ENCODE measurements at regions not wholly inside any gene's neighbourhood (a gene's known extent, or its start where the extent isn't known, plus 50 kb on each side); places are given as distances from the start of the nearest gene placed in this dataset.

DNA sequence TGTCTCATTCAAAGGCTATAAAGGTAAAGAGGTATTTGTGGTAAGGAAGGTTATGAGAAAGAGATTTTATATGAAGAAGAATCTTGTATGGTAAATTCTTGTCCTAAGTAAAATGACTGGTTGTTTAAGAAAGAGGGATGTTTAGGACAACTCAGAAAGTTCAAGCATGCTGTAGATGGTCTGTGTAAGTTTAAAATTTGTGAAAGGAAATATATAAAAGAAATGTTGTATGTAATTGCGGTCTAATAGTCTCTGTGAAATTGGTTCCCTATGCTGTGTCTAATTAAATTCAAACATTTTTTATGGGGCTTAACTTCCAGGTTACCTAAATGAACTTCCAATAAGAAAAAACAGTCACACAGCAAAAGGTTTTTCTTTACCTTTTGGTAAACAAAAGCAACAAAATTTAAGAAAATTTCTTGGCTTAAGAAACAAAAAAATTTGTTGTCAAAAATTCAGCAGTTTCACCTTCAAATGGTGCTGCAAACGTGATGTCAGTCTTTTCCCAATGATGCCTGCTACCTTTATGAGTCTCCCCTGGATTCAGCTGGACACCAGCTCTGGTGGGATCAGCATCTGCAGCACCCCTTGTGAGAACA is 83.0 kb upstream of the FCN1 start:
- Mint-ChIP-seq H3K27me3 (ENCODE audit: unreplicated experiment) (peaks cover 14% of the 10 kb centered on the region), H3K27ac (ENCODE audit: unreplicated experiment) (no peak overlapping the region), H3K36me3 (ENCODE audit: low read depth, unreplicated experiment) (peaks cover 9% of the 10 kb centered on the region), H3K4me1 (ENCODE audit: unreplicated experiment) (no peaks in the 10 kb centered on the region), H3K4me3 (ENCODE audit: unreplicated experiment) (no peak overlapping the region), H3K9me3 (ENCODE audit: unreplicated experiment) (peaks cover 5% of the 10 kb centered on the region)
- no peak for DNase-seq (ENCODE audit: low spot score)
- TF ChIP-seq, protein P1, sequence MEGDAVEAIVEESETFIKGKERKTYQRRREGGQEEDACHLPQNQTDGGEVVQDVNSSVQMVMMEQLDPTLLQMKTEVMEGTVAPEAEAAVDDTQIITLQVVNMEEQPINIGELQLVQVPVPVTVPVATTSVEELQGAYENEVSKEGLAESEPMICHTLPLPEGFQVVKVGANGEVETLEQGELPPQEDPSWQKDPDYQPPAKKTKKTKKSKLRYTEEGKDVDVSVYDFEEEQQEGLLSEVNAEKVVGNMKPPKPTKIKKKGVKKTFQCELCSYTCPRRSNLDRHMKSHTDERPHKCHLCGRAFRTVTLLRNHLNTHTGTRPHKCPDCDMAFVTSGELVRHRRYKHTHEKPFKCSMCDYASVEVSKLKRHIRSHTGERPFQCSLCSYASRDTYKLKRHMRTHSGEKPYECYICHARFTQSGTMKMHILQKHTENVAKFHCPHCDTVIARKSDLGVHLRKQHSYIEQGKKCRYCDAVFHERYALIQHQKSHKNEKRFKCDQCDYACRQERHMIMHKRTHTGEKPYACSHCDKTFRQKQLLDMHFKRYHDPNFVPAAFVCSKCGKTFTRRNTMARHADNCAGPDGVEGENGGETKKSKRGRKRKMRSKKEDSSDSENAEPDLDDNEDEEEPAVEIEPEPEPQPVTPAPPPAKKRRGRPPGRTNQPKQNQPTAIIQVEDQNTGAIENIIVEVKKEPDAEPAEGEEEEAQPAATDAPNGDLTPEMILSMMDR (IDR thresholded peaks at IDR 0.05; ENCODE audit: unreplicated experiment): no peak

DNA sequence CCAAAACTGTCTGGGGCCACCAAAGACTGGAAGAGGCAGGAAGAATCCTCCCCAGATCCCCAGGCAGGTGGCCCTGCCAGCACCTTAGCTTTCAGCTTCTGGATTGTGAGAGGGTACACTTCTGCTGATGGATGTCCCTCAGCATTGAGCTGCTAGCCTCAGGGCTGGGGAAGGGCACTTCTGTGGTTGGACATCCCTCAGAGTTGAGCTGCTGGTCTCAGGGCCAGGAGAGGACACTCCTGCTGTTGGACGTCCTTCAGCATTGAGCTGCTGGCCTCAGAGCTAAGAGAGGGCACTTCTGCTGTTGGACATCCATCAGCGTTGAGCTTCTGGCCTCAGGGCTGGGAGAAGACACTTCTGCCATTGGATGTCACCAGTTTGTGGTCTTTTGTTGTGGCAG is 83.8 kb upstream of the FCN1 start:
- no peak overlapping the region for H3K4me3 Mint-ChIP-seq (ENCODE audit: unreplicated experiment)
- TF ChIP-seq, protein P1 (IDR thresholded peaks at IDR 0.05; ENCODE audit: unreplicated experiment): no peak
- peaks cover 10% of the 10 kb centered on the region for H3K27me3 Mint-ChIP-seq (ENCODE audit: unreplicated experiment)
- DNase-seq (ENCODE audit: low spot score): no peak
- peaks cover 4% of the 10 kb centered on the region for H3K36me3 Mint-ChIP-seq (ENCODE audit: low read depth, unreplicated experiment)
- H3K4me1 Mint-ChIP-seq (ENCODE audit: unreplicated experiment): no peaks in the 10 kb centered on the region
- H3K9me3 Mint-ChIP-seq (ENCODE audit: unreplicated experiment): peaks cover 5% of the 10 kb centered on the region
- H3K27ac Mint-ChIP-seq (ENCODE audit: unreplicated experiment): no peak overlapping the region

DNA sequence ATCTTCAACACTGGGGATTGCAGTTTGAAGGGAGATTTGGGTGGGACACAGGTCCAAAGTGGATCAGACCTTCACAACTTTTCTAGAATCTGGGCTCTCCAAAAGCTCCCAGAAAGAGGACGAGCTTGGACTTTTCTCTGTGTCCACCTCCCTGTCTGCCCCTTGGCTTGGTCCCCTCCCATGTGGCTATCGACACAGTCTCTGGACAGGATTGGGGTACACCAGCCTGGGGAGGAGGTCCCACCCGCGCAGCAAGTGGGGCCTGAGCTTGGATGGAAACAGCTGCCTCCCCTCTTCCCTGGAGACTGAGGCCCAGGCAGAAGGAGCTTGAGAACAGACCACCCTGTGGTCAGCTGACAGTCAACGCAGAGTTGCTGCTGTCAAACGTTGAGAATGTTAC is 84.6 kb upstream of the FCN1 start:
- H3K36me3 Mint-ChIP-seq (ENCODE audit: low read depth, unreplicated experiment): peaks cover 4% of the 10 kb centered on the region
- H3K27me3 Mint-ChIP-seq (ENCODE audit: unreplicated experiment): peaks cover 7% of the 10 kb centered on the region
- peak overlapping the region; percentile 47 for H3K4me3 Mint-ChIP-seq (ENCODE audit: unreplicated experiment)

DNA sequence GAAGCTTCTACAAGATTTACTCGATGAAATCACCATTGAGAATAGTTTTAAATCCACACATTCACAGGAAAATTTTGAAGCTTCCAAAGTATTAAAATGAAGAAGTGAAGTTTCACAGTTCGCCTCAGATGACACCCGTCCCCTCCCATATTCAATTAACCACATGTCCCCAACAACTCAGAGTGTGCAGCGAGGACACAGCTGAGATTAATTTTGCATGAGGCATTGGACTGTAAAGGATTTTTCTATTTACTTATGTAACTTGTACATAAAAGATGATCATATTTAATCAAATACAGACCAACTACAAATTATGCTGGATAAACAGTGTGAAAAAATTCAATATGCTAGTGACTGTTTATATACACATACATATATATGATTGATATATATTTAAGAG is 84.7 kb upstream of the OLFM1 start:
- TF ChIP-seq, protein P1 (IDR thresholded peaks at IDR 0.05; ENCODE audit: unreplicated experiment): no peak
- Mint-ChIP-seq H3K4me1 (ENCODE audit: unreplicated experiment) (no peaks in the 10 kb centered on the region), H3K36me3 (ENCODE audit: low read depth, unreplicated experiment) (peaks cover 1% of the 10 kb centered on the region), H3K9me3 (ENCODE audit: unreplicated experiment) (peaks cover 5% of the 10 kb centered on the region), H3K27ac (ENCODE audit: unreplicated experiment) (no peak overlapping the region), H3K4me3 (ENCODE audit: unreplicated experiment) (no peak overlapping the region), H3K27me3 (ENCODE audit: unreplicated experiment) (peaks cover 7% of the 10 kb centered on the region)
- no peak for DNase-seq (ENCODE audit: low spot score)

More for the DNA sequence above, 84.6 kb upstream of the FCN1 start:
- Mint-ChIP-seq H3K27ac (ENCODE audit: unreplicated experiment) (no peak overlapping the region), H3K9me3 (ENCODE audit: unreplicated experiment) (peaks cover 5% of the 10 kb centered on the region), H3K4me1 (ENCODE audit: unreplicated experiment) (no peaks in the 10 kb centered on the region)
- no peak for DNase-seq (ENCODE audit: low spot score)
- TF ChIP-seq, protein P1 (IDR thresholded peaks at IDR 0.05; ENCODE audit: unreplicated experiment): no peak

DNA sequence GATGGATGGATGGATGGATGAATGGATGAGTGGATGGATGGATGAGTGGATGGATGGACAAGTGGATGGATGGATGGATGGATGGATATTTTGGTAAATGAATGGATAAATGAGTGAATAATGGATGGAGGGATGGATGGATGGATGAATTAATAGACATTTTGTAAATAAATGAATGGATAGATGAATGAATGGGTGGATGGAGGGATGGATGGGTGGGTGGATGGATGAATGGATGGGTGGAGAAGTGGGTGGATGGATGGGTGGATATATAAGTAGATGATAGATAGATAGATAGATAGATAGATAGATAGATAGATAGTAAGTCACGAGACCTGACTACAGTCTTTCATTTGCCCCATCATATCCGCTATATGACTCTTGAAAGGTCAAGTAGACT is 82.7 kb upstream of the OLFM1 start:
- Mint-ChIP-seq H3K27ac (ENCODE audit: unreplicated experiment) (no peak overlapping the region), H3K36me3 (ENCODE audit: low read depth, unreplicated experiment) (no peaks in the 10 kb centered on the region), H3K9me3 (ENCODE audit: unreplicated experiment) (no peaks in the 10 kb centered on the region), H3K4me1 (ENCODE audit: unreplicated experiment) (no peaks in the 10 kb centered on the region), H3K4me3 (ENCODE audit: unreplicated experiment) (no peak overlapping the region), H3K27me3 (ENCODE audit: unreplicated experiment) (peaks cover 6% of the 10 kb centered on the region)
- DNase-seq (ENCODE audit: low spot score): no peak
- TF ChIP-seq, protein P1 (IDR thresholded peaks at IDR 0.05; ENCODE audit: unreplicated experiment): no peak

Measured in endothelial cell (in vitro differentiated cells).